Adrenal gland (tissue), 9 donors: ENCODE measurements at regions not wholly inside any gene's neighbourhood (a gene's known extent, or its start where the extent isn't known, plus 50 kb on each side); places are given as distances from the start of the nearest gene placed in this dataset.

Experiments
- DNase-seq, 7 donors: peaks; one replicate each; pipeline ENCODE4 v3.0.0-alpha.2; 2019 to 2020
- H3K27ac ChIP-seq, 5 donors: fragments of 200-600 bp; sonication (generic) in 4 of 5; 1 replicate in 3 of 5; 2 replicates in 2 of 5; pipeline versions ENCODE4 v1.5.1 to v1.8.0; 2016 to 2020; ENCODE audit warnings: mild to moderate bottlenecking in 1 of 5
- H3K27me3 ChIP-seq: fragments of 200-600 bp; 2 replicates; pipeline ENCODE4 v1.8.0; 2021
- H3K36me3 ChIP-seq, 2 donors: fragments of 200-600 bp; replicated peaks in 1 of 2; 1 replicate in 1 of 2; 2 replicates in 1 of 2; pipeline versions ENCODE4 v1.5.1 to v1.8.0; 2018 to 2022
- H3K4me1 ChIP-seq, 2 donors: fragments of 200-600 bp; replicated peaks in 1 of 2; 1 replicate in 1 of 2; 2 replicates in 1 of 2; pipeline versions ENCODE4 v1.5.1 to v1.8.0; 2018 to 2021
- H3K4me3 ChIP-seq, 4 donors: fragments of 200-600 bp; sonication (generic) in 3 of 4; one replicate each; pipeline ENCODE4 v1.5.1; 2016 to 2018
- H3K9me3 ChIP-seq, 3 donors: fragments of 200-600 bp; sonication (generic) in 1 of 3; replicated peaks in 1 of 3; 1 replicate in 2 of 3; 2 replicates in 1 of 3; pipeline versions ENCODE4 v1.5.1 to v1.8.0; 2016 to 2021
- POLR2A ChIP-seq, 2 donors: fragments of 450-650 bp; IDR thresholded peaks; one replicate each; pipeline ENCODE4 v1.6.1; 2017; ENCODE audit warnings: antibody characterized with exemption in 2 of 2, mild to moderate bottlenecking in 2 of 2, moderate library complexity in 1 of 2
- WGBS, 4 donors: extraction: QIAGEN DNeasy Blood & Tissue Kit in 2 of 4; methylation state at CpG; one replicate each; pipeline versions ENCODE4 v1.1.5 to v1.1.7; 2013 to 2017; 5-methylcytosine and 5-hydroxymethylcytosine counted together
- intact Hi-C, 2 donors: fragments of 100-400 bp; cut with DNase I; formaldehyde crosslinking; loops; one replicate each; pipeline versions ENCODE4 v1.14.1 to v1.15.0; 2022 to 2023
- TF ChIP-seq, protein P1 (sequence below), 6 experiments: fragments of 450-650 bp in 4 of 6; fragments of 200-600 bp in 2 of 6; sonication (generic) in 1 of 6; IDR thresholded peaks; 1 replicate in 5 of 6; 2 replicates in 1 of 6; pipeline versions ENCODE4 v1.5.1 to v1.8.0; 2016 to 2021; ENCODE audit warnings: antibody characterized with exemption in 6 of 6, mild to moderate bottlenecking in 2 of 6, moderate library complexity in 1 of 6
- donor health status: healthy with polysubstance abuse.
- donor health status: Bipolar disorder and iron deficiency.
- donor health status: DM: yes; HTN: yes; CAD: no.
- donor health status: DM: no; HTN: no; CAD: no.
- donor health status: DM: no; HTN: no; CAD: no.

DNA sequence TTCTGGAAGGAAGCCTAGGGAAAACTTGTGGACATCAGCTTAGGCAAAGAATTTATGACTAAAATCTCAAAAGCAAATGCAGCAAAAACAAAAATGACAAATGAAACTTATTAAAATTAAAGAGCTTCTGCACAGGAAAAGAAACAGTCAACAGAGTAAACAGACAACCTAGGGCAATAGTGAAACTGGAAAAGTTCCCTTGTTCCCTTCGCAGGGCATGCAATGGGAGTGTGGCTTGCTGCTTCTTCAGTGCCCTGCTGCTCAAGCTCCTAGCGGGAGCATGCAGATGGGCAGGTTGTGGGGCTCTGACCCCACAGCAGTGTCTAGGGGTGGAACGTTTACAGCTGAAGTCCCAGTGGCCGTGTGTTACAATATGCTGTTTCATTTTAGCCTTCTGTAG is 1797.4 kb downstream of the NCAM2 start:
- 46 to 73% (median 55%) methylated on average over 3 to 4 of the region's 4 CpGs for WGBS, 4 donors
- Histone ChIP-seq H3K36me3 (no peaks in the 10 kb centered on the region), H3K4me3 (no peak overlapping the region), H3K9me3 (no peaks in the 10 kb centered on the region), H3K4me1 (no peaks in the 10 kb centered on the region), H3K27ac (no peak overlapping the region), H3K27me3 (no peaks in the 10 kb centered on the region)
- TF ChIP-seq, protein P1, sequence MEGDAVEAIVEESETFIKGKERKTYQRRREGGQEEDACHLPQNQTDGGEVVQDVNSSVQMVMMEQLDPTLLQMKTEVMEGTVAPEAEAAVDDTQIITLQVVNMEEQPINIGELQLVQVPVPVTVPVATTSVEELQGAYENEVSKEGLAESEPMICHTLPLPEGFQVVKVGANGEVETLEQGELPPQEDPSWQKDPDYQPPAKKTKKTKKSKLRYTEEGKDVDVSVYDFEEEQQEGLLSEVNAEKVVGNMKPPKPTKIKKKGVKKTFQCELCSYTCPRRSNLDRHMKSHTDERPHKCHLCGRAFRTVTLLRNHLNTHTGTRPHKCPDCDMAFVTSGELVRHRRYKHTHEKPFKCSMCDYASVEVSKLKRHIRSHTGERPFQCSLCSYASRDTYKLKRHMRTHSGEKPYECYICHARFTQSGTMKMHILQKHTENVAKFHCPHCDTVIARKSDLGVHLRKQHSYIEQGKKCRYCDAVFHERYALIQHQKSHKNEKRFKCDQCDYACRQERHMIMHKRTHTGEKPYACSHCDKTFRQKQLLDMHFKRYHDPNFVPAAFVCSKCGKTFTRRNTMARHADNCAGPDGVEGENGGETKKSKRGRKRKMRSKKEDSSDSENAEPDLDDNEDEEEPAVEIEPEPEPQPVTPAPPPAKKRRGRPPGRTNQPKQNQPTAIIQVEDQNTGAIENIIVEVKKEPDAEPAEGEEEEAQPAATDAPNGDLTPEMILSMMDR (IDR thresholded peaks at IDR 0.05): no peak
- DNase-seq: no peak
- intact Hi-C loops: loop anchor here (10.0 kb wide), 2 partner anchors 1781 to 1801 kb away; partner anchors contain the start of gene NCAM2 (in 1 of the 2)

- H3K27me3 ChIP-seq: no peaks in the 10 kb centered on the region
- DNase-seq: no peak
- no peaks in the 10 kb centered on the region for H3K9me3 ChIP-seq
- WGBS, 4 donors: 87 to 93% (median 89%) methylated on average over 9 of the region's 9 CpGs
- H3K4me1 ChIP-seq: no peaks in the 10 kb centered on the region
- no peak overlapping the region for H3K27ac ChIP-seq
- intact Hi-C loops: loop anchor here (10.0 kb wide), 2 partner anchors 1781 to 1801 kb away; partner anchors contain the start of gene NCAM2 (in 1 of the 2)
- TF ChIP-seq, protein P1 (IDR thresholded peaks at IDR 0.05): no peak
- no peak for TF ChIP-seq POLR2A (IDR thresholded peaks at IDR 0.05)
- no peak overlapping the region for H3K4me3 ChIP-seq
- H3K36me3 ChIP-seq: no peaks in the 10 kb centered on the region
Observed at GRCh38 chr21:22796147-22796546, 1797.9 kb downstream of the NCAM2 start.

- whole genome bisulfite sequencing, 4 donors: 54 to 93% (median 75%) methylated on average over 3 of the region's 3 CpGs
- H3K36me3 ChIP-seq: no peaks in the 10 kb centered on the region
- no peaks in the 10 kb centered on the region for H3K27me3 ChIP-seq
- no peak overlapping the region for H3K27ac ChIP-seq
- H3K4me1 ChIP-seq: no peaks in the 10 kb centered on the region
- peaks cover 0 to 5% (median 0%) of the 10 kb centered on the region in 3 donors for H3K9me3 ChIP-seq
- intact Hi-C loops: no loop called here
- no peak for TF ChIP-seq POLR2A (IDR thresholded peaks at IDR 0.05)
- TF ChIP-seq, protein P1 (IDR thresholded peaks at IDR 0.05): no peak
- H3K4me3 ChIP-seq: no peak overlapping the region
- DNase-seq: no peak
Observed at GRCh38 chr21:22804151-22804550, 1805.9 kb downstream of the NCAM2 start.

DNA sequence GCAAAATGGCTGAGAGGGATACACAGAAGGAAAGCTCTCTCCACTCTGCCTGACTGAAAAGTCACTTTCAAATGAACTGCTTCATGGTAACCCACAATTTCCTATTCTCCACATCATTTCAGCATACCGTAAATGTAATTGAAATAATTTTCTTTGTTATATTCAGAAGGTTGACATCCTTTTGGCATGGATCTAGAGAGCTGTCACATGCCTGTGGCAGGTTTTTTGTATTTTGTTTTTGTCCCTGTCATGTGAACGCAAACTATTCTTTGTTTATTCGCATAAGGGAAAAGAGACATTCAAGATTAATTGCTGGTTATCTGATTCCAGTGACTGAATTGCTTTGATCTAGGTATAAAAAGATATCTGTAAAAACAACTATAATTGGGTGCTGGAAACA is 1808.1 kb downstream of the NCAM2 start:
- no peaks in the 10 kb centered on the region for H3K4me1 ChIP-seq

More for the DNA sequence above, 1808.1 kb downstream of the NCAM2 start:
- Histone ChIP-seq H3K9me3 (peaks cover 0 to 5% (median 0%) of the 10 kb centered on the region in 3 donors), H3K27ac (no peak overlapping the region), H3K27me3 (no peaks in the 10 kb centered on the region), H3K4me3 (no peak overlapping the region), H3K36me3 (no peaks in the 10 kb centered on the region)
- intact Hi-C loops: no loop called here
- 78 to 85% (median 80%) methylated on average over 3 of the region's 3 CpGs for WGBS, 4 donors
- no peak for DNase-seq
- TF ChIP-seq, protein P1 (IDR thresholded peaks at IDR 0.05): no peak
- TF ChIP-seq POLR2A (IDR thresholded peaks at IDR 0.05): no peak
